Cardiac fibroblast (primary cell): ENCODE measurements at regions not wholly inside any gene's neighbourhood (a gene's known extent, or its start where the extent isn't known, plus 50 kb on each side); places are given as distances from the start of the nearest gene placed in this dataset.

ENCODE experiments used
- DNase-seq, 2 donors: peaks; one replicate each; pipeline versions ENCODE4 v3.0.0 to v3.0.0-alpha.2; 2010; ENCODE audit warnings: low read depth in 2 of 2
- H3K4me3 ChIP-seq, 2 donors: replicated peaks in 1 of 2; 1 replicate in 1 of 2; 2 replicates in 1 of 2; pipeline ENCODE4 v1.5.1; 2011; ENCODE audit warnings: low read depth in 2 of 2, low read length in 2 of 2, mild to moderate bottlenecking in 2 of 2, moderate library complexity in 1 of 2
- TF ChIP-seq, protein P1 (sequence below): IDR thresholded peaks from one replicate; pipeline ENCODE4 v1.5.1; 2011; ENCODE audit warnings: low read depth, mild to moderate bottlenecking, low read length, inconsistent platforms

DNA sequence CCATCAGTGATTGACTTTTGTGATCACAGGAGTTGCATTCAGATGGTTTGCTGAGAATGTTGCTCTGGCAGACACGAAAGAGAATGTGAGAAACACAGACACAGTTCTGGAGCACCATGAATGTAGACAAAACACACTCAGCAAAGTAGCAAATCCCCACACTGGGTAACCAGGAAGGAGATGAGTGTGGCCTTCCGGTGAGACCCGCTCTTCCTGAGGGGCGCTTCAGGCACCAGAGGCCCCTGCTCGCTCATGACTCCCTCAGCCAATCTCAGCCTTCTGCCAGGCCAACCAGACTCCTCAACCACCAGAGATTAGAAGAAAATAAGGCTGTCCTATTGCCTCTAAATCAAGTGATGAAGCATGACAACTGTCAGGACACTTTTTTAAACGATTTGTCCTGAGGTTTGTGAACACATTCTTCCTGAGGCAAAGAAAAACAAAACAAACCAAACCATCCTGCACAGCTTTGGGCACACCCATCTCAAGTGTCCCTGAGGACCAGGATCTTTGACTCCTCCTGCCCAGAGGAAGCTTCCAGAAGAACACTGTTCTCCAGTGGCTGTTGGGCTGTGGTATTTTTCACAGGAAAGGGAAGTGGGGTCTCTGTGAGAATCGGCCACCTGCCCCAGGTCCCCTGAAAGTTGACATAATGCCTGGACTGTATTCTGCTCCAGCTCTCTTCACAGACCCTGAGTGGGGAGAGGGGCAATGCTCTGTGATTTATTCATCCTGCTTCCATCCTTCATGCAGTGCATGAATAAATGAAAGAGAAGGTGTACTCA lies 152.8 kb downstream of the BCL11A start:
- no peak overlapping the region for H3K4me3 ChIP-seq
- TF ChIP-seq, protein P1, sequence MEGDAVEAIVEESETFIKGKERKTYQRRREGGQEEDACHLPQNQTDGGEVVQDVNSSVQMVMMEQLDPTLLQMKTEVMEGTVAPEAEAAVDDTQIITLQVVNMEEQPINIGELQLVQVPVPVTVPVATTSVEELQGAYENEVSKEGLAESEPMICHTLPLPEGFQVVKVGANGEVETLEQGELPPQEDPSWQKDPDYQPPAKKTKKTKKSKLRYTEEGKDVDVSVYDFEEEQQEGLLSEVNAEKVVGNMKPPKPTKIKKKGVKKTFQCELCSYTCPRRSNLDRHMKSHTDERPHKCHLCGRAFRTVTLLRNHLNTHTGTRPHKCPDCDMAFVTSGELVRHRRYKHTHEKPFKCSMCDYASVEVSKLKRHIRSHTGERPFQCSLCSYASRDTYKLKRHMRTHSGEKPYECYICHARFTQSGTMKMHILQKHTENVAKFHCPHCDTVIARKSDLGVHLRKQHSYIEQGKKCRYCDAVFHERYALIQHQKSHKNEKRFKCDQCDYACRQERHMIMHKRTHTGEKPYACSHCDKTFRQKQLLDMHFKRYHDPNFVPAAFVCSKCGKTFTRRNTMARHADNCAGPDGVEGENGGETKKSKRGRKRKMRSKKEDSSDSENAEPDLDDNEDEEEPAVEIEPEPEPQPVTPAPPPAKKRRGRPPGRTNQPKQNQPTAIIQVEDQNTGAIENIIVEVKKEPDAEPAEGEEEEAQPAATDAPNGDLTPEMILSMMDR = no peak
- no peak for DNase-seq

DNA sequence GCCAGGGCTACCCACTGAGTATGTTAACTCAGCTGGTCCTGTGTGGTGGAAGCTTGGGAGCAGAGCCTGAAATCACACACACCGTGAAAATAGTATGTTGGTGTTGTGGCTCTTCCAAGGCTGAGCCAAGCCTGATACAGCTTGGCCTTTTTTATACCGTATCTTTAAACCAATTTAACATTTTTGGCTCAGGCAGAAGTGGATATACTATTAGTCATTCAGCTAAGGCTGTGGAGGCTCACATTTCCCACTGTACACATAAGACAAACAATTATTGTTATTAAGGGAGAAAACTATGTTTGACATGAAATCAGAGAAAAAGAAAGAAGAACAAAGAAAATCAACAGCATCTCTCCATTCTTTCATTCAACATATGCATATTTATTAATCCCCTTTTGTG lies 159.0 kb downstream of the BCL11A start:
- TF ChIP-seq, protein P1 = no peak
- no peak overlapping the region for H3K4me3 ChIP-seq
- peak in 1 of 2 donors; percentile 8 for DNase-seq

DNA sequence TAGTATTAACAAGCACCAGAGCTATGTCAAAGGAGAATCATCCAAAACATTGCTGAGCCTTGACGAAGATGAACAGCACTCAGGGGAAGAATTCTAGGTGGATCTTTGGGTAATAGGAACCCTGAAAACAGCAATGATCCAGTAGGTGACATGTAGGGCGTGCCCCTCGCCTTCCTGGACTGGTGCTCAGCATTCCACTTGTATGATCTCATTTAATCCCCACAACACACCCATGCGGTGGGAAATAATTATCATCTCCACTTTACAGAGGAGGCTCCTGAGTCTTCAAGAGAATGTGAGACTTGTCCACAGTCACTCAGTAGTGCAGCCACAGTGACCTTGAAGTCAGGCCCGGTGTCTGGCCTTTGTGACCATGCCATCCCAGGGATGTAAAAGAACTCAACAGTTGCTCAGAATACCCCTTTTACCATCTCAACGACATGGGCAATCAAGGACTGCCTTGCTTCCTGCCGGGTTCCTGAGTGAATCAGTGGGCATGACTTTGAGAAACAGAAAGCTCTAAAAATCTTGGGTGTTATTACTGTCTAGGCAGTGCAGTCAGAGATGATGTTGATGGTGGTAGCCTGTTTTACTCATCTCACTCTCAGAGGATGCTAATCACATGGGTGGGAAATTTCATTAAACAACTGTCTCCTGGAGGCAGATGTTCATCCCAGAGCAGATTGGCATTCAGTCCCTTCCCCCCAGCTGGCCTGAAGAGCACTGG lies 161.6 kb downstream of the BCL11A start:
- TF ChIP-seq, protein P1 = no peak
- H3K4me3 ChIP-seq = no peak overlapping the region
- DNase-seq = no peak

DNA sequence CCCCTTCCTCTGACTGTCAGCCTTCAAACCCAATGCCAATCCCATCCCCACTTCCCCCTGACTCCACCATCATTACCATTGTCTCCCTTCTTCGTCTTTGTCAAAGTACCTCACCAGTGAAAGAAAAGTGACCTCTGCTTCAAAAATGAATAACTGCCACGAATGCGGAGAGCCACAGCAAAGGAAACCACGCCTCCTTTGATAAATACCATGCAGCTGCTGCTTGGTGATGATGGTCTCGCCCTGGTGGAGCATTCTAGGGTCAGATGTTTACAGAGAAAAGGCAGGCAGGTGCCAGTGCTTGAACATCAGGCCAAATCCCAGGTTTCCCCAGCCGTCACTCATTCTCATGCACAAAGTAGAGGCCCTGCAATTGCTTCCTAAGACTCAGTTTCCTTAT lies 162.2 kb downstream of the BCL11A start:
- no peak for DNase-seq

DNA sequence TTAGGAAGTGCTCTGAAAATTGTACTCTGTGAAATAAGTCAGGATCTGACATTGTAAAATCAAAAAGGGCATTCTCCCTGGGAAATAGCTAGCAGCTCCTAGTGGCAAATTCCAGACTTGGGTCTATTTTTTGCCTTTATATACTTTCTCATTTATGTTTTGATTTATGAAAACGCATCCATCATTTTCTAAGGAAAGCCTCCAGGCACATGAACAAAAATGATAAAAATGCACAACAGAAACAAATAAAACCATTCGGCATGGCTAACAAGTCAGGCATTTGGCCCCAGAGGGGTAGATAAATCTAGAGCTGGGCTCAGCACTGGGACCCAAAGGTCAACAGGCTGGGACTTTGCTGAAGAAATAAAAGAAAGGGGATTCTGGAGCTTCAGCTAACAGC lies 167.0 kb downstream of the BCL11A start:
- TF ChIP-seq, protein P1 = no peak
- no peak overlapping the region for H3K4me3 ChIP-seq
- DNase-seq = no peak

More for the DNA sequence above, 162.2 kb downstream of the BCL11A start:
- no peak overlapping the region for H3K4me3 ChIP-seq
- TF ChIP-seq, protein P1 = no peak

DNA sequence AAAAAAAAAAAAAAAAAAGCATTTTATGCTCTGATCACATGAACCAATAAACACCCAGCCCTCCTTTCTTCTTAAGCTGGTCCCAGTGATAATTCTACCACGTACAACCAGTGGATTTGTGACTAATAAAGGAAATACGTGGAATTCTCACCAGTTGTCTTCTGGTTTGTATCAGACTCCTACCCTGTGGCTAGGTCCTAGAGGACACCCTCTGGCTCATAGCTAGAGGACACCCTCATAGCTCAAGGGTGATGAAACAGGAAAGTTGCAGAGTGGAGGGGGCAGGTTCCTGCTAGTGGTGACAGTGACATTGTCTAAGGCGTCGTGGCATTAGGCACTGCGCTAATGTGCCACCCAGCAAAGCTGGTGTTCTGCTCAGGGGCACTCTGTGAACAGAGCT lies 167.8 kb downstream of the BCL11A start:
- no peak overlapping the region for H3K4me3 ChIP-seq
- DNase-seq = no peak
- TF ChIP-seq, protein P1 = no peak
